ENCODE measurements at regions not wholly inside any gene's neighbourhood (a gene's known extent, or its start where the extent isn't known, plus 50 kb on each side); places are given as distances from the start of the nearest gene placed in this dataset.

DNA sequence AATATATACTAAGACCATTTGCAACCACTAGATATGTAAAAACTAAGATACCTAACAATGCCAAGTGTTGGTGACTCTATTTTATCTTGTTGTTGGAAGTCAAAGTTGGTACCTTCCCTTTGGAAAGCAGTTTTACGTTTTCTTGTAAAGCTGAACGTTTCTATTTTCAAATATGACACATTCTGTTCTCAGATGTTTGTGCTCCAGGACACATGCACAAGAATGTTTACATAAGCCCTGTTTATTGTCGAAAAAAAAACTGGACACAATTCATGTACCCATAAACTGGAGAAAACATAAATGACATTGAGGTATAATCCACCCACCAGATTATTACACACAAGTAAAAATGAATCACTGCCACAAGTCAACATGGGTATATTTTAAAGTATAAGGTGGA is 967.4 kb downstream of the BCL11B start:
- ChIA-PET POLR2A (no interaction called here), CTCF (no interaction called here)
- dilution Hi-C loops (cut with MboI; ENCODE audit: extremely low pct_ligation_motif_present, low sequenced_read_pairs): no loop called here
- no peak overlapping the region for H3K27ac ChIP-seq (ENCODE audit: insufficient read depth, low read depth, low read length)
- H3K4me1 ChIP-seq (ENCODE audit: control insufficient read depth, extremely low read depth, insufficient read depth, low read length): no peaks in the 10 kb centered on the region
- H3K36me3 ChIP-seq (ENCODE audit: control insufficient read depth in 2 of 2, extremely low read depth in 1 of 2, insufficient read depth in 2 of 2, low read length in 2 of 2): no peaks in the 10 kb centered on the region
- no peak overlapping the region for H2AFZ ChIP-seq (ENCODE audit: low read depth, low read length)
- no peaks in the 10 kb centered on the region for H3K79me2 ChIP-seq (ENCODE audit: control insufficient read depth, insufficient read depth, low read length)
- H3K9me1 ChIP-seq (replicated peaks; ENCODE audit: control insufficient read depth, extremely low read depth, insufficient read depth, low read length): no peaks in the 10 kb centered on the region
- H4K20me1 ChIP-seq (replicated peaks; ENCODE audit: control insufficient read depth, extremely low read depth, insufficient read depth, low read length): no peaks in the 10 kb centered on the region
- intact Hi-C loops (cut with micrococcal nuclease): no loop called here
- H3K9me3 ChIP-seq (replicated peaks; ENCODE audit: control insufficient read depth, insufficient read depth, low read length): peaks cover 2% of the 10 kb centered on the region
- BruUV-seq (replicated peaks): no TSS peak
- FAIRE-seq (no peak), DNase-seq (ENCODE audit: low read depth, low spot score) (no peak)
- no peak overlapping the region for H3K4me2 ChIP-seq (ENCODE audit: insufficient read depth, low read length)
- H3K27me3 ChIP-seq (ENCODE audit: control insufficient read depth in 2 of 2, insufficient read depth in 2 of 2, low read length in 2 of 2): no peaks in the 10 kb centered on the region
- no peak overlapping the region for H3K9ac ChIP-seq (replicated peaks; ENCODE audit: extremely low read depth, insufficient read depth, low read length)
- H3K4me3 ChIP-seq (replicated peaks in 1 of 3; ENCODE audit: insufficient read depth in 1 of 3, low read depth in 1 of 3, low read length in 3 of 3): no peak overlapping the region
- TF ChIP-seq, protein P1, sequence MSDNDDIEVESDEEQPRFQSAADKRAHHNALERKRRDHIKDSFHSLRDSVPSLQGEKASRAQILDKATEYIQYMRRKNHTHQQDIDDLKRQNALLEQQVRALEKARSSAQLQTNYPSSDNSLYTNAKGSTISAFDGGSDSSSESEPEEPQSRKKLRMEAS (IDR thresholded peaks at IDR 0.05; ENCODE audit: insufficient read depth, insufficient read length): no peak
- no peak for TF ChIP-seq FOS (IDR thresholded peaks at IDR 0.05; ENCODE audit: borderline replicate concordance, insufficient read depth, low read length)
- no peak for TF ChIP-seq GATA2 (IDR thresholded peaks at IDR 0.05; ENCODE audit: insufficient read depth, insufficient read length, low read depth, low read length)
- TF ChIP-seq EZH2 (IDR thresholded peaks at IDR 0.05; ENCODE audit: borderline replicate concordance, low read depth, low read length, severe bottlenecking): no peak
- no peak for TF ChIP-seq POLR2AphosphoS5 (IDR thresholded peaks at IDR 0.05; ENCODE audit: insufficient read depth, low read depth, low read length)
- TF ChIP-seq MYC (IDR thresholded peaks at IDR 0.05; ENCODE audit: low read depth, low read length): no peak
- no peak for TF ChIP-seq JUN (IDR thresholded peaks at IDR 0.05; ENCODE audit: borderline replicate concordance, insufficient read depth, insufficient read length, low read depth)
- no peak for TF ChIP-seq POLR2A (IDR thresholded peaks at IDR 0.05; ENCODE audit: low read depth, low read length)

DNA sequence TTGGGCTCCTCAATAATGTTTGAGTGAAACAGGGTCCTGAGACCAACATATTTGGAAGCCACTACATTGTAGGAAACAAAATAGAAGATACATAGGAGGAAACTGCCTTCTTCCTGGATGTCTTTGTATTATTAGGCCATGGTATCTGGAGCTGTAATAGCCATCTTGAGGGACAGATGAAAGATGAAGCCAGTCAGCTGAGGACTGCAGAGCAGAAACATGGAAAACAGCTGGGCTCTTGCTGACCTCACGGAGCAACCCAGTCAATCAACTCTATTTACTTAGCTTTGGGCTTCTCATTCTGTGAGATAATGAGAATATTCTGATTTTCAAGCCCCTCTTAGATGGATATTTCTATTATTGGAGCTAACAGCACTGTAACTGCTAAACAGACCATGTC is 962.4 kb downstream of the BCL11B start:
- Histone ChIP-seq H3K9me3 (replicated peaks; ENCODE audit: control insufficient read depth, insufficient read depth, low read length) (no peaks in the 10 kb centered on the region), H3K27me3 (ENCODE audit: control insufficient read depth in 2 of 2, insufficient read depth in 2 of 2, low read length in 2 of 2) (no peaks in the 10 kb centered on the region), H3K9me1 (replicated peaks; ENCODE audit: control insufficient read depth, extremely low read depth, insufficient read depth, low read length) (no peaks in the 10 kb centered on the region), H3K36me3 (ENCODE audit: control insufficient read depth in 2 of 2, extremely low read depth in 1 of 2, insufficient read depth in 2 of 2, low read length in 2 of 2) (no peaks in the 10 kb centered on the region), H3K4me3 (replicated peaks in 1 of 3; ENCODE audit: insufficient read depth in 1 of 3, low read depth in 1 of 3, low read length in 3 of 3) (no peak overlapping the region), H3K4me1 (ENCODE audit: control insufficient read depth, extremely low read depth, insufficient read depth, low read length) (no peaks in the 10 kb centered on the region), H3K27ac (ENCODE audit: insufficient read depth, low read depth, low read length) (no peak overlapping the region), H3K79me2 (ENCODE audit: control insufficient read depth, insufficient read depth, low read length) (no peaks in the 10 kb centered on the region), H4K20me1 (replicated peaks; ENCODE audit: control insufficient read depth, extremely low read depth, insufficient read depth, low read length) (no peaks in the 10 kb centered on the region), H3K4me2 (ENCODE audit: insufficient read depth, low read length) (no peak overlapping the region), H2AFZ (ENCODE audit: low read depth, low read length) (no peak overlapping the region), H3K9ac (replicated peaks; ENCODE audit: extremely low read depth, insufficient read depth, low read length) (no peak overlapping the region)
- no peak for FAIRE-seq
- CTCF ChIA-PET: no interaction called here
- no peak for TF ChIP-seq GATA2 (IDR thresholded peaks at IDR 0.05; ENCODE audit: insufficient read depth, insufficient read length, low read depth, low read length)
- TF ChIP-seq, protein P2, sequence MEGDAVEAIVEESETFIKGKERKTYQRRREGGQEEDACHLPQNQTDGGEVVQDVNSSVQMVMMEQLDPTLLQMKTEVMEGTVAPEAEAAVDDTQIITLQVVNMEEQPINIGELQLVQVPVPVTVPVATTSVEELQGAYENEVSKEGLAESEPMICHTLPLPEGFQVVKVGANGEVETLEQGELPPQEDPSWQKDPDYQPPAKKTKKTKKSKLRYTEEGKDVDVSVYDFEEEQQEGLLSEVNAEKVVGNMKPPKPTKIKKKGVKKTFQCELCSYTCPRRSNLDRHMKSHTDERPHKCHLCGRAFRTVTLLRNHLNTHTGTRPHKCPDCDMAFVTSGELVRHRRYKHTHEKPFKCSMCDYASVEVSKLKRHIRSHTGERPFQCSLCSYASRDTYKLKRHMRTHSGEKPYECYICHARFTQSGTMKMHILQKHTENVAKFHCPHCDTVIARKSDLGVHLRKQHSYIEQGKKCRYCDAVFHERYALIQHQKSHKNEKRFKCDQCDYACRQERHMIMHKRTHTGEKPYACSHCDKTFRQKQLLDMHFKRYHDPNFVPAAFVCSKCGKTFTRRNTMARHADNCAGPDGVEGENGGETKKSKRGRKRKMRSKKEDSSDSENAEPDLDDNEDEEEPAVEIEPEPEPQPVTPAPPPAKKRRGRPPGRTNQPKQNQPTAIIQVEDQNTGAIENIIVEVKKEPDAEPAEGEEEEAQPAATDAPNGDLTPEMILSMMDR (IDR thresholded peaks at IDR 0.05; ENCODE audit: extremely low read depth in 1 of 2, insufficient read depth in 1 of 2, low read depth in 1 of 2, low read length in 2 of 2): no peak
- TF ChIP-seq JUN (IDR thresholded peaks at IDR 0.05; ENCODE audit: borderline replicate concordance, insufficient read depth, insufficient read length, low read depth): no peak
- TF ChIP-seq, protein P1 (IDR thresholded peaks at IDR 0.05; ENCODE audit: insufficient read depth, insufficient read length): no peak
- no peak for TF ChIP-seq EZH2 (IDR thresholded peaks at IDR 0.05; ENCODE audit: borderline replicate concordance, low read depth, low read length, severe bottlenecking)
- no peak for TF ChIP-seq MYC (IDR thresholded peaks at IDR 0.05; ENCODE audit: low read depth, low read length)
- TF ChIP-seq POLR2AphosphoS5 (IDR thresholded peaks at IDR 0.05; ENCODE audit: insufficient read depth, low read depth, low read length): no peak
- TF ChIP-seq POLR2A (IDR thresholded peaks at IDR 0.05; ENCODE audit: low read depth, low read length): no peak
- TF ChIP-seq FOS (IDR thresholded peaks at IDR 0.05; ENCODE audit: borderline replicate concordance, insufficient read depth, low read length): no peak
- intact Hi-C loops (cut with micrococcal nuclease) (no loop called here), dilution Hi-C loops (cut with MboI; ENCODE audit: extremely low pct_ligation_motif_present, low sequenced_read_pairs) (no loop called here)
- DNase-seq (ENCODE audit: low read depth, low spot score): no peak
- POLR2A ChIA-PET: no interaction called here
- no TSS peak for BruUV-seq (replicated peaks)
